Astrocyte of the cerebellum (primary cell): ENCODE measurements at regions not wholly inside any gene's neighbourhood (a gene's known extent, or its start where the extent isn't known, plus 50 kb on each side); places are given as distances from the start of the nearest gene placed in this dataset.
"Not testable (repeated sequence)": the region's sequence is repeated elsewhere in the genome, so short reads cannot be mapped to it uniquely, and the experiment has no call there.

ENCODE experiments used
- DNase-seq: peaks from one replicate; pipeline ENCODE4 v3.0.0-alpha.2; 2011; ENCODE audit warnings: low read depth
- H3K4me3 ChIP-seq: 2 replicates; pipeline ENCODE4 v1.5.1; 2011; ENCODE audit warnings: mild to moderate bottlenecking, low read depth, low read length, moderate library complexity
- in situ Hi-C: cut with HindIII; loops from 2 replicates; pipeline ENCODE4 v1.10.0; 2017; ENCODE audit warnings: low sequenced_read_pairs
- TF ChIP-seq, protein P1 (sequence below): IDR thresholded peaks from 2 replicates; pipeline ENCODE4 v1.5.1; 2012; ENCODE audit warnings: low read length, low read depth, moderate library complexity, mild to moderate bottlenecking; ENCODE audit errors: missing control alignments

DNA sequence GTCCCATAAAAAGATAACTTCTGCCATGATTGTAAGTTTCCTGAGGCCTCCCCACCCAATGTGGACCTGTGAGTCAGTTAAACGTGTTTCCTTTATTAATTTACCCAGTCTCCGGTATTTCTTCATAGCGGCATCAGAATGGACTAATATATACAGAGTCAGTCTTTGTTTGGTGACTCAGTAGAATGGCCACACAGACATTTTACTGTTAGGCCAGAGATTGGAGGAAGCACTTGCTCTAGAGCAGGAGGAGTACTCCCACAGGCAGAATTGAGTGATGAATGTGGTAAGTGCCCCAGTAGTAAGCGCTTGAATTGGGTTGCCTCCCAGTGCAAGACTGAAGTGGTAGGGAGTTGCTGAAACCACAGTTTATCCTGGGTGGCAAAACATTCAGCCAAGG lies 149.5 kb upstream of the SMIM30 start:
- in situ Hi-C loops = no loop called here
- TF ChIP-seq, protein P1, sequence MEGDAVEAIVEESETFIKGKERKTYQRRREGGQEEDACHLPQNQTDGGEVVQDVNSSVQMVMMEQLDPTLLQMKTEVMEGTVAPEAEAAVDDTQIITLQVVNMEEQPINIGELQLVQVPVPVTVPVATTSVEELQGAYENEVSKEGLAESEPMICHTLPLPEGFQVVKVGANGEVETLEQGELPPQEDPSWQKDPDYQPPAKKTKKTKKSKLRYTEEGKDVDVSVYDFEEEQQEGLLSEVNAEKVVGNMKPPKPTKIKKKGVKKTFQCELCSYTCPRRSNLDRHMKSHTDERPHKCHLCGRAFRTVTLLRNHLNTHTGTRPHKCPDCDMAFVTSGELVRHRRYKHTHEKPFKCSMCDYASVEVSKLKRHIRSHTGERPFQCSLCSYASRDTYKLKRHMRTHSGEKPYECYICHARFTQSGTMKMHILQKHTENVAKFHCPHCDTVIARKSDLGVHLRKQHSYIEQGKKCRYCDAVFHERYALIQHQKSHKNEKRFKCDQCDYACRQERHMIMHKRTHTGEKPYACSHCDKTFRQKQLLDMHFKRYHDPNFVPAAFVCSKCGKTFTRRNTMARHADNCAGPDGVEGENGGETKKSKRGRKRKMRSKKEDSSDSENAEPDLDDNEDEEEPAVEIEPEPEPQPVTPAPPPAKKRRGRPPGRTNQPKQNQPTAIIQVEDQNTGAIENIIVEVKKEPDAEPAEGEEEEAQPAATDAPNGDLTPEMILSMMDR = no peak
- no peak for DNase-seq
- H3K4me3 ChIP-seq = no peak overlapping the region

DNA sequence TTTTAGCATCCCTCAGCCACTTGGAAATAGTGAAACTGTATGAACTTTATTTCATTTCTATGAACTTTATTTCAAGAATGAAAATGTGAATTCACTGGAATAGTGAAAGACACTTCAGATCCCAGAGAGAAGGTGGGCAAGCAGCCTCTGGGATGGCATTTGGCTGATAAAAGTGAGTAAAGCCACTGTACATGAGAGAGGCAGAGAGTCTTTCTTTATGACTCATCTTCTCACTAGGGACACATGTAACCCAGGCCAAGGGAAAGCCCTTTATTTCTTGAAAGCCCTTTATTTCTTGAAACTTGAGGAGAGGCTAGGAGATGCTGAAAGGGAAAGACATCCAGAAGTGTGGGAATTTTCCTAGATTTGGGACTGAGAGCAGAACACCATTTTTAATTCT lies 148.9 kb upstream of the SMIM30 start:
- in situ Hi-C loops = no loop called here
- TF ChIP-seq, protein P1 = no peak
- no peak overlapping the region for H3K4me3 ChIP-seq
- no peak for DNase-seq

DNA sequence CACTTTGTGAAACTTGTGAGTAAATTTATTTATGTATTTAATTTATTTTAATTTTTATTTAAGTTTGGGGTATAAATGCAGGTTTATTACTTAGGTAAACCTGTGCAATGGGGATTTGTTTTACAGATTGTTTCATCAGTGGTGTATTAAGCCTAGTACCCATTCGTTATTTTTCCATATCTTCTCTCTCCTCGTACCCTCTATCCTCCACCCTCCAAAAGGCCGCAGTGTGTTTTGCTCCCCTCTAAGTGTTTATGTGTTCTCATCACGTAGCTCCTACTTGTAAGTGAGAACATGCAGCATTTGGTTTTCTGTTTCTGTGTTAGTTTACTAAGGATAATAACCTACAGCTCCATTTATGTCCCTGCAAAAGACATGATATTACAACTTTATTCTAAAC lies 145.4 kb upstream of the SMIM30 start:
- in situ Hi-C loops = no loop called here
- TF ChIP-seq, protein P1 = no peak
- H3K4me3 ChIP-seq = no peak overlapping the region
- no peak for DNase-seq

DNA sequence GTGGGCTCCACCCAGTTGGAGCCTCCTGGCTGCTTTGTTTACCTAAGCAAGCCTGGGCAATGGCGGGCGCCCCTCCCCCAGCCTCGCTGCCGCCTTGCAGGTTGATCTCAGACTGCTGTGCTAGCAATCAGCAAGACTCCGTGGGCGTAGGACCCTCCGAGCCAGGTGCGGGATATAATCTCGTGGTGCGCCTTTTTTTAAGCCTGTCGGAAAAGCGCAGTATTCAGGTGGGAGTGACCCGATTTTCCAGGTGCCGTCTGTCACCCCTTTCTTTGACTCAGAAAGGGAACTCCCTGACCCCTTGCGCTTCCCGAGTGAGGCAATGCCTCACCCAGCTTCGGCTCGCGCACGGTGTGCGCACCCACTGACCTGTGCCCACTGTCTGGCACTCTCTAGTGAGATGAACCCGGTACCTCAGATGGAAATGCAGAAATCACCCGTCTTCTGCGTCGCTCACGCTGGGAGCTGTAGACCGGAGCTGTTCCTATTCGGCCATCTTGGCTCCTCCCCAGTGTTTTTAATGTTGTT lies 144.9 kb upstream of the SMIM30 start:
- DNase-seq, H3K4me3 ChIP-seq, in situ Hi-C loops: not testable (repeated sequence)

DNA sequence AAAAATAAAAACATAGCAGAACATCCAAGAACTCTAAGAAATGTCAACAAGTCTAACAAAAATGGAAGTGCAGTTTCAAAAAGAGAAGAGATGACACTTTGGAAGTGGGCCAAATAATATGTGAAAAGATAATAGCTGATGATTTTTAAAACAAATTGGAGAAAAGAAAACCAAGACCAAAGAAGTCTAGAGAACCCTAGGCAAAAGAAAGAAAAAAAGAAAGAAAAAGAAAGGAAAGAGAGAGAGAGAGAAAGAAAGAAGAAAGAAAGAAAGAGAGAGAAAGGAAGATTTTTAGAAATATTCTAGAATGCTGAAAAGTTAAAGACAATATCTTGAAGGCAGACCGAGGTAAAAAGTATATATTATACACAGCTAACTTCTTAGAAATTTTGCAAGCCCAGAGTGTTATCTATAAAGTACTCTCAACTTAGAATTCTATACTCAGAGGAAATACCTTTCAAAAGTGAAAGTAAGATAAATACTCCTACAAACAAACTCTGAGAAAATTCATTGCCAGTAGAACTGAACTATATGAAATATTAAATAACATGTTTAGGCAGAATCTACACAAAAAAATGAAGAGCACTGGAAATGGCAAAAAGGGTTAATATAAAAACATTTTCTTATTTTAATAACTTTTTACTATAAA lies 138.7 kb upstream of the SMIM30 start:
- in situ Hi-C loops = no loop called here

DNA sequence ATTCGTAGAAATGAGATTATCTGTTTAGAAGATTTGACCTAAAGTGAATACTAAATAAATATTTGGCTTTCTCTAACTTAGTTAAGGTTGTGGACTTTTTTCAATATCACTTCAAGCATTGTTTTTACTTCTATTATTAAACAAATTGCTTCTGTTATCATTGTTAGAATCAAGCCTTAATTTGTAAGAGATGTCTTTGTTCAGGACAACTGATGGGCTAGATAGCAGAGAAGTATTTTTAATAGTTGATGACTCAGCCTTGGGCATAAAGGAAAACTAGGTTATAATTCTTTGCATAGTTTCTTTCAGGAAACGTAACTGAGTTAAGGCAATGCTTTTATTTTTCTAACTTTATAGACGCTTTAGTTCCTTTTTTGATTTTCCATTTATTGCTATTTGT lies 128.8 kb upstream of the SMIM30 start:
- H3K4me3 ChIP-seq = no peak overlapping the region
- TF ChIP-seq, protein P1 = no peak
- in situ Hi-C loops = no loop called here
- no peak for DNase-seq

More for the DNA sequence above, 138.7 kb upstream of the SMIM30 start:
- no peak overlapping the region for H3K4me3 ChIP-seq
- TF ChIP-seq, protein P1 = no peak
- no peak for DNase-seq

DNA sequence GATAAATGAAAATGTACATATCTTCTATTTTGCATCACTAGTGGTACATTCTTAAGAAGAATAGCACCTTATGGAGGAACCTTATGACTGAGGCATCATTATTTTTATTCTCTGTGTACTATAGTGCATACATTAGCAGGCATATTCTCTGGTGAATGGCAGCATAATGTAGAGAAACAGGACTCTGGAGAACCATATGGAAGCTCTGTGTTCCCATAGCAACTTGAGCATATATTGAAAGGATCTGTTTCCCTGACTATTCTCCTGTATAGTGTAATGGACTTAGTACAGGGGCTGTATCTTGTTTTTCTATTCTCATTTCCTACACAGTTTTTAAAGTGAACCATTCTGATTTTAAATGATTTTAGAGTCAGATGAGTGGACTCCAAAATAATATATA lies 128.4 kb upstream of the SMIM30 start:
- no peak for DNase-seq
- TF ChIP-seq, protein P1 = no peak
- no peak overlapping the region for H3K4me3 ChIP-seq
- in situ Hi-C loops = no loop called here
